ENCODE measurements at regions not wholly inside any gene's neighbourhood (a gene's known extent, or its start where the extent isn't known, plus 50 kb on each side); places are given as distances from the start of the nearest gene placed in this dataset.

GRCh38 chr5:68708156-68708841 is 385.5 kb upstream of the SLC30A5 start:
- Histone ChIP-seq H3K4me1 (replicated peaks in 1 of 2; ENCODE audit: control insufficient read depth in 2 of 2, insufficient read depth in 2 of 2, low read length in 2 of 2) (peaks cover 0 to 5% of the 10 kb centered on the region in 2 experiments; a peak in 3 of 5 replicates), H3K4me2 (ENCODE audit: insufficient read depth, low read length) (peak overlapping the region; percentile 28; the same call in 1 of the 2 replicates), H3K27ac (ENCODE audit: extremely low read depth, low read depth, low read length) (no peak overlapping the region), H3K79me2 (ENCODE audit: control insufficient read depth, insufficient read depth, low read length) (no peaks in the 10 kb centered on the region), H2AFZ (ENCODE audit: low read depth, low read length) (peak overlapping the region; percentile 53), H3K9me3 (replicated peaks; ENCODE audit: control insufficient read depth, insufficient read depth, low read depth, low read length) (no peaks in the 10 kb centered on the region), H3K4me3 (no peak overlapping the region), H3K9ac (ENCODE audit: insufficient read depth in 1 of 2, low read depth in 2 of 2, low read length in 2 of 2) (no peak overlapping the region), H4K20me1 (replicated peaks; ENCODE audit: control insufficient read depth, insufficient read depth, low read length) (no peaks in the 10 kb centered on the region), H3K27me3 (ENCODE audit: control insufficient read depth in 2 of 2, insufficient read depth in 2 of 2, low read length in 2 of 2) (no peaks in the 10 kb centered on the region), H3K36me3 (ENCODE audit: control insufficient read depth, insufficient read depth, low read length) (no peaks in the 10 kb centered on the region), H3K9me1 (ENCODE audit: control insufficient read depth, insufficient read depth, low read length) (no peaks in the 10 kb centered on the region)
- CTCF ChIA-PET (ENCODE audit: low intra/inter-chr PET ratio), result no interaction called here
- no TSS peak for BruUV-seq (replicated peaks)
- 9% methylated on average over 7 of the region's 7 CpGs for WGBS (ENCODE audit: insufficient coverage, low coverage, missing lambda C conversion rate)
- DNase-seq (ENCODE audit: extremely low read depth in 1 of 4, low spot score in 3 of 4) (no peak), FAIRE-seq (no peak), ATAC-seq (peak; percentile 52; the same call in 1 of the 3 replicates)
- in situ Hi-C loops (cut with MboI) (no loop called here), intact Hi-C loops (cut with micrococcal nuclease) (no loop called here)
- POLR2A ChIA-PET, result interaction anchor here (1.3 kb wide), 1 partner anchor 10 kb away, joined by 4 read pairs; no protein-coding TSS in a partner anchor
- TF ChIP-seq MLX (CRISPR knock-in tag; conservative IDR thresholded peaks at IDR 0.05) (no peak), MAFF (IDR thresholded peaks at IDR 0.05; ENCODE audit: low read length) (peak; percentile 72; the same call in 1 of the 2 replicates), JUND (IDR thresholded peaks at IDR 0.05; ENCODE audit: borderline replicate concordance, low read depth, low read length) (no peak; the same call in 1 of the 2 replicates), JUND (tag; IDR thresholded peaks at IDR 0.05; ENCODE audit: borderline replicate concordance, low read depth, low read length) (peak; percentile 24; the same call in 1 of the 3 replicates), FOSL1 (tag; conservative IDR thresholded peaks at IDR 0.05) (peak; percentile 32; the same call in 1 of the 2 replicates), FIP1L1 (IDR thresholded peaks at IDR 0.05; ENCODE audit: low read depth, low read length, poor library complexity, severe bottlenecking) (no peak), CHD2 (IDR thresholded peaks at IDR 0.05; ENCODE audit: low read depth, low read length) (no peak), SNRNP70 (optimal IDR thresholded peaks at IDR 0.05; ENCODE audit: low read depth, low read length) (no peak), GTF3C2 (IDR thresholded peaks at IDR 0.05; ENCODE audit: borderline replicate concordance, extremely low read depth, insufficient read length) (no peak), MCM3 (IDR thresholded peaks at IDR 0.05) (no peak), POLR2A (conservative IDR thresholded peaks at IDR 0.05) (no peak), DPF2 (IDR thresholded peaks at IDR 0.05) (peak; percentile 58; the same call in 1 of the 2 replicates), RCOR1 (IDR thresholded peaks at IDR 0.05; ENCODE audit: borderline replicate concordance in 1 of 2, low read depth in 2 of 2, low read length in 2 of 2) (no peak), C11orf30 (IDR thresholded peaks at IDR 0.05; ENCODE audit: low read depth) (peak; percentile 83), NBN (IDR thresholded peaks at IDR 0.05; ENCODE audit: low read depth) (no peak), KAT2B (IDR thresholded peaks at IDR 0.05; ENCODE audit: low read depth, low read length) (no peak), TCF15 (CRISPR knock-in tag; IDR thresholded peaks at IDR 0.05) (no peak), ZBTB8A (IDR thresholded peaks at IDR 0.05; ENCODE audit: partially characterized antibody) (no peak), CC2D1A (IDR thresholded peaks at IDR 0.05) (no peak), ZBTB1 (CRISPR knock-in tag; IDR thresholded peaks at IDR 0.05; ENCODE audit: borderline replicate concordance, low read depth) (no peak), SNAPC5 (CRISPR knock-in tag; IDR thresholded peaks at IDR 0.05) (no peak)

All from K562 (cell line).